GM21447 (cell line): ENCODE measurements at regions not wholly inside any gene's neighbourhood (a gene's known extent, or its start where the extent isn't known, plus 50 kb on each side); places are given as distances from the start of the nearest gene placed in this dataset.
"Not testable (repeated sequence)": the region's sequence is repeated elsewhere in the genome, so short reads cannot be mapped to it uniquely, and the experiment has no call there.

Experiments used
- ATAC-seq: cut with Tn5 transposase; IDR thresholded peaks from one replicate; pipeline ENCODE4 v1.9.1; 2021; ENCODE audit not compliant: unreplicated experiment

DNA sequence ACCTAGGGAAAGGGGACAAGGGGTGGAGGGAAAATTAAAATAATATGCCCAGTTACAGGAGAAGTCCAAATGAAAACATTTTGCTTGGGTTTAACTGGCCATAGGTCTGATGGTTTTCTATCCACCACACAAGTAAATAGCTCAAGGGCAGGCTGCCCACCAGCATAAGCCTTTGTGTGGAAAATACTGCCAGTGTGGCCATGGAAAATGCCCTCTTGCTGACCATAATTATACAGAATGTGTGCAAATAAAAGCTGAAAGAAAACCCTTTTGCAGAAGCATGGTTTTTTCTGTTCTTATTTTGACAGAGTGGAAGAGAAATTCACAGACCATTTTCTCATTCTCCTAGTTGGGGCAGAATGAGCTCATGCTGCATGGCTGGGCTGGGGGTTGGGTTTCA is 111.3 kb upstream of the SIX2 start:
- no peak for ATAC-seq

DNA sequence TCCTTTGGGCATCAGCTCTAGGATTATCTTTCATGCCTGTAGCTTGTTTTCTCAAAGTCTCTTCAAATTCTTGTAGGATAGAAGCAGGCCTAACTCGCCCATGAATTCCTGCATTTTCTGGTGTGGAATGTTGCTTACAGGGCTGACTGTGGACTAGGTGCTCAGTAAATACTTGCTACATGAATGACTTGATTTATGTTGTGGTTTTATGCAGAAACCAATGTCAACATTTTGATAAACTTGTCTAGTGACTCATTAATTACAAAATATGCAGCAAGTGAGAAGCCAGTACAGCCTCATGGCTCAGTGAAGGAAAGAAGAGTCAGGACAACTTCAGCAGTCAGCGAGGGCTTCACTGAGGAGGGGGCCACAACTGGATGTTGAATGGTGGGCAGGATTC is 110.6 kb upstream of the SIX2 start:
- ATAC-seq: no peak

GRCh38 chr2:45119038-45119437 is 109.8 kb upstream of the SIX2 start:
- ATAC-seq: no peak

DNA sequence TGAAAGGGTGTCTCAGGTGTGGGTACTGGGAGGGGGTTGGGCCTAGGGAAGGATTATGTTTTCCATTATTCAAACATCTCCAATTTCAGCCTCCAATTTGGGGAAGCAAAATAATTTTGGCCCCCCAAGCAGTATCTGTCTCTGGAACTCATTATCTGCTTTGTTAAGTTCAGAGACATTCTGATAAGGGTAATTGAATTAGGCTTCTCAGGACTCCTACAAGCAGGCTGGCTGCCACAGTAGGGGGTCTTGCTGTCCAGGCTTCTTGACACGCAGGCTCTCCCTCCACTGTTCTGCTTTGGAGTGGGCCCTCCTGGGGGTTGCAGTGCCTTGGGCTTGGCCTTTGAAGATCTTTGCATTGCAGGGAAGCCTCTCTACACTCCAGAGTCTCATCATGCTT is 108.1 kb upstream of the SIX2 start:
- ATAC-seq: no peak

GRCh38 chr2:45115181-45115580 is 105.9 kb upstream of the SIX2 start:
- no peak for ATAC-seq

DNA sequence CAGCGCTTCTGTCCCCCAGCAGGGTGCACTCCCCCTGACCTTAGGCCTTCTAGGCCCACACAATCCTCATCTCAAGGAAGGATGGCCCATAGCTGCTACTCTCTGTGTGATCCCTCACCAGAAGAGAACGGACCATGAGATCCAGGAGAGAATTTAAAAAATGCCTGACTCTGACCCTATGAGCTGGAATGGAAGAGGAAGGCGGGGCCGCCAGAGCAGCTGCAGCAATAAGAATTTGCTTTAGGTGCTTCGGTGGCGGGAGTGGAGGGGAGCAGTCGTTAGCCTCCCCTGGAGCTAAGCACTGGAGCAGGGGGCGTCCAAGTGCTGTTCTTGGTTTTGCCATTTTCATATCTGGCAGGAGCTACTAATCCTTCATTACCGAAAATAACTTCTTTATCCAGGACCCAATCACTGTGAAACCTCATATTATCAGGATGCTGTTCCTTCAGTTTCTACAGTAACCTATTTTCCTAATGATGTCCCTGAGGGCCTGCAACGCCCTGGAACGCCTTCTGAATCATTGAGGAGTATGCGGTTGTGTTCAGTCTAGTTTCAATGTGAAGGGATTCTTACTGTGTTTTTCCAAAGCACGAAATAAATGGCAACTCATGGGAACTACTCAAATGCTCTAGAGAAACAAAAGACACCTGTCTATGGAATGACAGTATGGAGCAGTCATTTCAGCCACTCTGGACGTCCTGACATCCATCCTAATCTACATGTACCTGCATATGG is 105.1 kb upstream of the SIX2 start:
- ATAC-seq: no peak

- ATAC-seq: no peak
Observed at GRCh38 chr2:45112750-45113149, 103.5 kb upstream of the SIX2 start.

- no peak for ATAC-seq
Observed at GRCh38 chr2:45105050-45105582, 95.9 kb upstream of the SIX2 start.

DNA sequence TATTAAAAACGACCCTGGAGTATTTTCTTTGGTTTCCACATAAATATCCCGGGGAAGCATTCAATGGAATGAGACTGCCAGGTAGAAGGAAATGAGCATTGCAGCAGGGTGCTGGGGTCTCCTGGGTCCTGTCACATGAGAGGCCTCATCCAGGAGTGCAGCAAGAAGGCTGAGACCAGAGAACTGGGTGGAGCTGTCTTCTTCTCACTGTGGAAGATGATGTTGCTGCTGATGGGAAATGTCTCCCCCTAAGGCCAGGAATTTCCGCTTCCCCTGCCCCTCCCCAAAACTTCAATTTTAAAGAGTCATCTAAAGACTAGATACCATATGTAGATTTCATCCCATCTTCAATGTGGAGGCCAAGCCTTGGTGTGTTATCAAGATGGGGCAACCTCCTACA is 95.2 kb upstream of the SIX2 start:
- ATAC-seq: no peak

GRCh38 chr2:45103351-45104345 is 94.4 kb upstream of the SIX2 start:
- no peak for ATAC-seq

GRCh38 chr2:45102579-45103117 is 93.4 kb upstream of the SIX2 start:
- no peak for ATAC-seq

GRCh38 chr2:45102141-45102540 is 92.9 kb upstream of the SIX2 start:
- ATAC-seq: no peak

DNA sequence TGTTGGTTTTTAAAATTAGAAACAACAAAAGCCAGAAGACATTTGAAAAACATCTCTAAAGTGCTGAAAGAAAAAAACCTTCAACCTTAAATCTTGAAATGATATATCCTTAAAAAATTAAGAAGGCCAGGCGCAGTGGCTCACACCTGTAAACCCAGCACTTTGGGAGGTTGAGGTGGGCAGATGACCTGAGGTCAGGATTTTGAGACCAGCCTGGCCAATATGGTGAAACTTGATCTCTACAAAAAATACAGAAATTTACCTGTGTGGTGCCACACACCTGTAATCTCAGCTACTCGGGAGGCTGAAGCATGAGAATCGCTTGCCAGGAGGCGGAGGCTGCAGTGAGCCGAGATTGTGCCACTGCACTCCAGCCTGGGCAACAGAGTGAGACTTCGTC is 87.7 kb upstream of the SIX2 start:
- ATAC-seq: no peak

DNA sequence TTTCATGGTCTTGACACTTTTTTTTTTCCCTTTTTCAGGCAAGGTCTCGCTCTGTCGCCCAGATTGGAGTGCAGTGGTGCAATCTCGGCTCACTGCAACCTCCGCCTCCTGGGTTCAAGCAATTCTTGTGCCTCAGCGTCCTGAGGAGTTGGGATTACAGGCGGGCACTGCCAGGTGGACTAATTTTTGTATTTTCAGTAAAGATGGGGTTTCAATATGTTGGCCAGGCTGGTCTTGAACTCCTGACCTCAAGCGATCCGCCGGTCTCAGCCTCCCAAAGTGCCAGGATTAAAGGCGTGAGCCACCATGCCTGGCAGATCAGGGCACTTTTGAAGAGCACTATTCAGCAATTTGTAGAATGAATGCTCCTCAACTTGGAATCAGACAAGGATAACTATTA is 86.8 kb upstream of the SIX2 start:
- ATAC-seq: not testable (repeated sequence)

GRCh38 chr2:45093663-45094062 is 84.4 kb upstream of the SIX2 start:
- no peak for ATAC-seq

- no peak for ATAC-seq
Observed at GRCh38 chr2:45093181-45093580, 83.9 kb upstream of the SIX2 start.

DNA sequence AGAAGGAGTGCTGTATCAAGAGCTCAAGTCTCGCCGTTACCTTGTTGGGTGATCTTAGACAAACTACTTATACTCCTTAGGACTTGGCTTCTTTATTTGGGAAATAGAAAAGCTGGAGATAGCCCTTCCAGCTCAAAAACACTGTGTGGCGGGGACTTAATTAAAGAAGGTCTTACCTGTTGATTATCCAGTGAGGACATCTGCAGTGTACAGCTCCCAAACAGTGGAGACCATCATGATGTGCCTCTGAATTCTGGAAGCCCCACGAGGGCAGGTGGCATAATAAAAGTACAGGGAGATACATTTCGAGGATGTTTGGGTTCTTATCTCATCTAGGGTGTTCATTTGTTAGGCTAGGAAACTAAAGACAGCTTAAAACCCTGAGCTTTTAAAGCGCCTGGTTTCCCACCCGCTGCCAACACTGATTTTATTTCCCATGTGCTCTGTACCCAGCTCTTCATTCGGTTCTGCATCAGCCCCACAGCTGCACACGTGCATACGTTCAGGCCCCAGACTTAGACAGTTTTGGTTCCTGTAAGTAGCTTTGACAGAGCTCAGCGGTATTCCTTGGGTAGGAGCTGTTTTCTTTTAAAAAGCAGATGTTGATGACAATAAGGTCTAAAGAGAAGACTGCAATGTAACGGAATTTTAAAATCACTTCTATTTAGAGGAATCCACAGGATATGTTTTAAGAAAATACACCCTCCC is 80.5 kb upstream of the SIX2 start:
- no peak for ATAC-seq

GRCh38 chr2:45085487-45085886 is 76.2 kb upstream of the SIX2 start:
- ATAC-seq: no peak

DNA sequence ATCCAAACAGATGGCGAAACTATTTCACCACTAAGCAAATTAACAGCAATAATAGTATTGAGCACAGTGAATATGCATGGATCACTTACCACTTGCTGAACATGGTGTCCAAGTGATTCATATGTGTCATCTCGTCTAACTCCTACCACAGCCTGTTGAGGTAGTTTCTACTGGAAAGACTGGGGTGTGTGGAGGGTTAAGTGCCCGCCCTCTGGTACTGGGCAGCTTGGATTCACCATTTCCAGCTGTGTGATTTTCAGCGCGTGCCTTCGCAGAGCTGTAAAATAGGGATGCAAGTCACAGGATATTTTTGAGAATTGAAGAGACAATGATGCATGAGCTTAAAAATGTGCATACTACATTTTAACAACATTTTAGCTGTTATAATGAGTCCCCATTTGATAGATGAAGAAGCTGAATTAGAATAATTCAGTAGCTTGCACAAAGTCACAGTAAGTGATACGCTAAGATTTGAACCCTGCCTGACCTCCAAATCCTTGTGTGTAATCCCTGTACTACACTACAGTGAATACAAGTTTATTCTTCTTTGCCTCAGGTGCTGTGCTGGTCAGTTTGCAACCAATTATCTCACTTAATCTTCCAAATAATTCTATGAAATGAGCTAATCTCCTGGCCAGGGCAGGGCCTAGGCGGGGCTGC is 75.2 kb upstream of the SIX2 start:
- ATAC-seq: no peak

- no peak for ATAC-seq
Observed at GRCh38 chr2:45083175-45083574, 73.9 kb upstream of the SIX2 start.
